ENCODE measurements at regions not wholly inside any gene's neighbourhood (a gene's known extent, or its start where the extent isn't known, plus 50 kb on each side); places are given as distances from the start of the nearest gene placed in this dataset.

DNA sequence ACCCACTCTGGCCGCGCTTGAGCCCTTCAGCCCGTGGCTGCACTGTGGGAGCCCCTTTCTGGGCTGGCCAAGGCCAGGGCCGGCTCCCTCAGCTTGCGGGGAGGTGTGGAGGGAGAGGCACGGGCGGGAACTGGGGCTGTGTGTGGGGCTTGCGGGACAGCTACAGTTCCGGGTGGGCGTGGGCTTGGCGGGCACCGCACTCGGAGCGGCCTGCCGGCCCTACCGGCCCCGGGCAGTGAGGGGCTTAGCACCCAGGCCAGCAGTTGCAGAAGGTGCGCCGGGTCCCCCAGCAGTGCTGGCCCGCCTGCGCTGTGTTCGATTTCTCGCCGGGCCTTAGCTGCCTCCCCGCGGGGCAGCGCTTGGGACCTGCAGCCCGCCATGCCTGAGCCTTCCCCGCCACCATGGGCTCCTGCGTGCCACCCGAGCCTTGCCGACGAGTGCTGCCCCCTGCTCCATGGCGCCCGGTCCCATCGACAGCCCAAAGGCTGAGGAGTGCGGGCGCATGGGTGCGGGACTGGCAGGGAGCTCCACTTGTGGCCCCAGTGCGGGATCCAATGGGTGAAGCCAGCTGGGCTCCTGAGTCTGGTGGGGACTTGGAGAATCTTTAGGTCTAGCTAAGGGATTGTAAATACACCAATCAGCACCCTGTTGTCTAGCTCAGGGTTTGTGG lies 173.7 kb upstream of the FIGN start:
- Histone ChIP-seq H2AFZ (ENCODE audit: low read depth, low read length) (no peak overlapping the region), H3K36me3 (ENCODE audit: control insufficient read depth in 2 of 2, extremely low read depth in 1 of 2, insufficient read depth in 2 of 2, low read length in 2 of 2) (no peaks in the 10 kb centered on the region), H3K9ac (replicated peaks; ENCODE audit: extremely low read depth, insufficient read depth, low read length) (no peak overlapping the region), H4K20me1 (replicated peaks; ENCODE audit: control insufficient read depth, extremely low read depth, insufficient read depth, low read length) (no peaks in the 10 kb centered on the region), H3K4me1 (ENCODE audit: control insufficient read depth, extremely low read depth, insufficient read depth, low read length) (no peaks in the 10 kb centered on the region), H3K27ac (ENCODE audit: insufficient read depth, low read depth, low read length) (no peak overlapping the region), H3K9me3 (replicated peaks; ENCODE audit: control insufficient read depth, insufficient read depth, low read length) (no peaks in the 10 kb centered on the region), H3K4me3 (replicated peaks in 1 of 3; ENCODE audit: insufficient read depth in 1 of 3, low read depth in 1 of 3, low read length in 3 of 3) (no peak overlapping the region), H3K4me2 (ENCODE audit: insufficient read depth, low read length) (no peak overlapping the region), H3K79me2 (ENCODE audit: control insufficient read depth, insufficient read depth, low read length) (no peaks in the 10 kb centered on the region), H3K27me3 (ENCODE audit: control insufficient read depth in 2 of 2, insufficient read depth in 2 of 2, low read length in 2 of 2) (no peaks in the 10 kb centered on the region), H3K9me1 (replicated peaks; ENCODE audit: control insufficient read depth, extremely low read depth, insufficient read depth, low read length) (no peaks in the 10 kb centered on the region)
- ChIA-PET POLR2A (no interaction called here), CTCF (interaction anchor here (0.9 to 2.8 kb wide), 3 partner anchors 24 to 564 kb away, joined by 3 to 7 read pairs (median 3); no protein-coding TSS in a partner anchor)
- intact Hi-C loops (cut with micrococcal nuclease), result no loop called here
- TF ChIP-seq, protein P1, sequence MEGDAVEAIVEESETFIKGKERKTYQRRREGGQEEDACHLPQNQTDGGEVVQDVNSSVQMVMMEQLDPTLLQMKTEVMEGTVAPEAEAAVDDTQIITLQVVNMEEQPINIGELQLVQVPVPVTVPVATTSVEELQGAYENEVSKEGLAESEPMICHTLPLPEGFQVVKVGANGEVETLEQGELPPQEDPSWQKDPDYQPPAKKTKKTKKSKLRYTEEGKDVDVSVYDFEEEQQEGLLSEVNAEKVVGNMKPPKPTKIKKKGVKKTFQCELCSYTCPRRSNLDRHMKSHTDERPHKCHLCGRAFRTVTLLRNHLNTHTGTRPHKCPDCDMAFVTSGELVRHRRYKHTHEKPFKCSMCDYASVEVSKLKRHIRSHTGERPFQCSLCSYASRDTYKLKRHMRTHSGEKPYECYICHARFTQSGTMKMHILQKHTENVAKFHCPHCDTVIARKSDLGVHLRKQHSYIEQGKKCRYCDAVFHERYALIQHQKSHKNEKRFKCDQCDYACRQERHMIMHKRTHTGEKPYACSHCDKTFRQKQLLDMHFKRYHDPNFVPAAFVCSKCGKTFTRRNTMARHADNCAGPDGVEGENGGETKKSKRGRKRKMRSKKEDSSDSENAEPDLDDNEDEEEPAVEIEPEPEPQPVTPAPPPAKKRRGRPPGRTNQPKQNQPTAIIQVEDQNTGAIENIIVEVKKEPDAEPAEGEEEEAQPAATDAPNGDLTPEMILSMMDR (IDR thresholded peaks at IDR 0.05; ENCODE audit: extremely low read depth in 1 of 2, insufficient read depth in 1 of 2, low read depth in 1 of 2, low read length in 2 of 2), result no peak
- TF ChIP-seq GATA2 (IDR thresholded peaks at IDR 0.05; ENCODE audit: insufficient read depth, insufficient read length, low read depth, low read length) (no peak), MYC (IDR thresholded peaks at IDR 0.05; ENCODE audit: low read depth, low read length) (no peak), POLR2A (IDR thresholded peaks at IDR 0.05; ENCODE audit: low read depth, low read length) (no peak), EZH2 (IDR thresholded peaks at IDR 0.05; ENCODE audit: borderline replicate concordance, low read depth, low read length, severe bottlenecking) (no peak), FOS (IDR thresholded peaks at IDR 0.05; ENCODE audit: borderline replicate concordance, insufficient read depth, low read length) (no peak), POLR2AphosphoS5 (IDR thresholded peaks at IDR 0.05; ENCODE audit: insufficient read depth, low read depth, low read length) (no peak), JUN (IDR thresholded peaks at IDR 0.05; ENCODE audit: borderline replicate concordance, insufficient read depth, insufficient read length, low read depth) (no peak)
- TF ChIP-seq, protein P2, sequence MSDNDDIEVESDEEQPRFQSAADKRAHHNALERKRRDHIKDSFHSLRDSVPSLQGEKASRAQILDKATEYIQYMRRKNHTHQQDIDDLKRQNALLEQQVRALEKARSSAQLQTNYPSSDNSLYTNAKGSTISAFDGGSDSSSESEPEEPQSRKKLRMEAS (IDR thresholded peaks at IDR 0.05; ENCODE audit: insufficient read depth, insufficient read length), result no peak
- BruUV-seq (replicated peaks), result no TSS peak
- DNase-seq (ENCODE audit: low read depth, low spot score) (no peak), FAIRE-seq (no peak)
- dilution Hi-C loops (cut with MboI; ENCODE audit: extremely low pct_ligation_motif_present, low sequenced_read_pairs), result no loop called here

All from endothelial cell of umbilical vein (primary cell).